ENCODE measurements at regions not wholly inside any gene's neighbourhood (a gene's known extent, or its start where the extent isn't known, plus 50 kb on each side); places are given as distances from the start of the nearest gene placed in this dataset.
"Not testable (repeated sequence)": the region's sequence is repeated elsewhere in the genome, so short reads cannot be mapped to it uniquely, and the experiment has no call there.

DNA sequence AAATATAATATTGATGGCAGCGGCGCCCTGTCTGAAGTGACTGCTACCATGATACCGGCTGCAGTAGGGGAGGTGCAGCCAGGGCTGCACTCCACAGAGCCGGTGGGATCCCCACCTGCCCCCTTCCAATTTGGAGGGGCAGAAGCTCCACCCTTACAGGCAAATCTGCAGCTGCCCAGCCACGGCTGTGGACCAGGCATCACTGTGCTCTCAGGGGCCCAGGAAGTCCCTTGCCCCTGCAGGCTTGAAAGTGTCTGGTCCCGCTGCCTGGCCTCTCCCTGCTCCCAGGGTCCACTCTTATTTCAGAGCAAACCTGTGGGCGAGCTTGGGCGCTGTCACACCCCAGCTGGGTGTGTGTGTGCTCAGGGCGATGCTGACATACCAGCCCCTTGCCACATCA is 172.7 kb upstream of the SMIM30 start:
- DNase-seq, result no peak

DNA sequence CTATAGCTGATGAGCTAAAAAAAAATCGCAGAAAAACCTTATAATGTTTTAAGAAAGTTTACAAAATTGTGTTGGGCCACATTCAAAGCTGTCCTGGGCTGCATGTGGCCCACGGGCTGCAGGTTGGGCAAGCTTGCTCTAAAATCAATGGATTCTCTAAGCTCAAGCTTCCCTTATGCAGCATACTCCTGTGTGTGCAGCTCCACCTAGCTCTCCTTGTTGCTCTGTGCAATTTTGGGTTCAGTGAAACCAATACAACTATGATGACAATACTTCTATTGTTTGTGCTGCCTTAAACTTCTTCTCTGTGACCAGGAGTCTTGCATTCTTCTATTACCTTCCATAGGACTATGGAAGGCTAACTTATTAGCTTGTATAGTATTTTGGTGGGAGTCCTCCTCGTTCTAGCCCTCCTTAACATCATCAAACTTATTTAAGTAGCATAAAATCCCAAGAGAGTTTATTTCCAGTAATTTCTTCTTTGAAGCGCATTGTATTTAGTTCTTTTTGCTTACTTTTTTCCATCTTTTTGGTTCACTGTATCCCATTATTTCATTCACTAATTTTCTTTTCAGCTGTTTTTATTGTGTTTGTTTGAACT is 170.9 kb upstream of the SMIM30 start:
- no peak for DNase-seq

DNA sequence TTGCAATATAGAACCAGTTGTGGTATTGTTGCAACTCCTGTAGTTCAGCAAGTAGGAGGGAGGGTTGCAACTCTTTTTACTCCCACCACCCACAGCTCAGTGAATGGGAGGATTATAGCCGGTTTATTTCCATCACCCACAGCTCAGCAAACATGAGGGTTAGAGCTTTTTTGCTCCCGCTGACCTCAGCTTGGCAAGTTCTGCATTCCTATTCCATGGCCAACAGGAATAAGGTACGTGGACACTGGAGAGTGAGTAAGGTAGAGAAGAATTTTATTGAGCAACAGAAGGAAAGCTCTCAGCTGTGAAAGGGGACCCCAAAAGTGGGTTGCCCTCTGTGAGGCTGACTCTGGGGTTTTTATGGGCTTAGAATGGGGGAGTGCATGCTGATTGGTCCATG is 167.1 kb upstream of the SMIM30 start:
- no peak for DNase-seq

DNA sequence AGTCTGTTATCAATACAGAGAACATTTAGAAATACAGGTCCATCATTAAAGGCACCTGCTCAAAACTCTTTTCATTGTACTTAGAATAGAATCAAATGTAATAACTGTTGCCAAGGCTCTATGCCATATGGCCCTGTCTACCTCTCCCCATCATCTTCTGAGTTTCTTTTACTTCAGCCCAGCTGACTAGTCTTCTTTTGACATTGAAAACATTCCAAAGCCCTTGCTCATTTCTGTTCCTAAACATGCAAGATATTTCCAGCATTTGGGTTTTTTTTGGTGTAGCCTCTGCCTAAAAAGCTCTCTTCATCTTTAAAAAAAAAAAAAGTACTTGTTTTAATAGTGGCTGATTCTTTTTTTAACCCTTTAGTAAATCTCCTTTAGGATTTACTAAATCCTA is 165.5 kb upstream of the SMIM30 start:
- DNase-seq, result no peak

DNA sequence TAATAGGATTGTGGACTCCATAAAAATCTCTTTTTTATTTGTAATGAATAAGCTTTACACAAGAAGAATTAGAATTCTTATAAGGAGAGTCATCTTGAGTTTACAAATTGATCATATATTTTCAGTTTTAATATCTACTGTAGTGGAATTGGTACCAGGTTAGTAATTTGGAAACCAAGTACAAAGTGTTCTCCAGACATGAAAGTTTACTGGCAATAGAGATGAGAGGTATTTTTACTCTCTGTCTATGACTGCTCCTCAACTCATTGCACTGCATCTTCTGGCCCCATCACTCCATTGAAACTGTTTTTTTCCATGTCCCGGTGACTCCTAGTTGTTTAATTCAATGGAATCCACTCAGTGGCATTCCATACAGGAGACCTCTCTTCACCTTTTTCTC is 164.5 kb upstream of the SMIM30 start:
- DNase-seq, result no peak

DNA sequence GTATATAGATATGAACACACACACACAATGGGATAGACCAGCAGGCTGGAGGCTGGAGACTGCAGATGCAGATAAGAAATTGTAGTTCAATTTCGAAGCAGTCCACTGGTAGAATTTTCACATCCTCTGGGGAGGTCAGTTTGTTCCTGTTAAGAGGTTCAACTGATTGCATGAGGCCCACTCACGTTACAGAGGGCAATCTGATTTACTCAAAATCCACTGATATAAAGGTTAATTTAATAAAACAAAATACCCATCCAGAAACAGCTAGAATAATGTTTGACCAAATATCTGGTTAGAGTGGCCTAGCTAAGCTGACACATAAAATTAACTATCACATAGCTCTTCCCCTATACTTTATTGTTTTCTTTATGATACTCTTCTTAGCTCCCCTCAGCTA is 162.9 kb upstream of the SMIM30 start:
- no peak for DNase-seq

DNA sequence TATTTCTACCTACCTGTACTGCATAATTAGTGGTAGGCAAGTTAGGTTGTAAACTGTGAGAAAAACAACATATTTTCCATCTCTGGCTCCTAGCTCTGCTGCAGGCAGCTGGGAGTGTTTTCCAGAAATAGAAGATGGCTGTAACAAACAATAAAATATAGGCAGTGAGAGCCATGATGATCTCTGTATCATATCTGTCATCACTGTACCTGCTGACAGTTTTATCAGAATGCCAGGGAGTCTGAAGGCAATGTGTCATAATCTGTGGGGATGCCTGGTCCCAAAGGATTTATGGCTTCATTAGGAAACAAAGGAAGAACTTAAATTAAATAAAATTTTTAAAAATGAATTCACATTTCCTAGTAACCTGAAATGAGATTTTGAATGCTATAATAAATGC is 160.9 kb upstream of the SMIM30 start:
- no peak for DNase-seq

DNA sequence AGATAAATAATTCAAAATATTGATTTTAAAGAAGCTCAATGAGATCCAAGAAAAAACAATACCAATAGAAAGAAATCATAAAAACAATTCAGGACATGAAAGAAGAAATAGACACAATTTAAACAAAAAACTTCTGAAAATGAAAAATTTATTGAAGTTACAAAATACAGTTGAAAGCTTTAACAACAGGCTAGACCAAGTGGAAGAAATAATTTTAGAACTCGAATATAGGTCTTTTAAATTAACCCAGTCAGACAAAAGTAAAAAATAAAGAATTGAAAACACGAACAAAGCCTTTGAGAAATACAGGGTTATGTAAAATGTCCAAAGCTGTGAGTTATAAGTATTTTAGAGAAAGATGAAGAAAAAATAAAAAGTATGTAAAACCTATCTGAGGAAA is 152.4 kb upstream of the SMIM30 start:
- DNase-seq, result no peak

DNA sequence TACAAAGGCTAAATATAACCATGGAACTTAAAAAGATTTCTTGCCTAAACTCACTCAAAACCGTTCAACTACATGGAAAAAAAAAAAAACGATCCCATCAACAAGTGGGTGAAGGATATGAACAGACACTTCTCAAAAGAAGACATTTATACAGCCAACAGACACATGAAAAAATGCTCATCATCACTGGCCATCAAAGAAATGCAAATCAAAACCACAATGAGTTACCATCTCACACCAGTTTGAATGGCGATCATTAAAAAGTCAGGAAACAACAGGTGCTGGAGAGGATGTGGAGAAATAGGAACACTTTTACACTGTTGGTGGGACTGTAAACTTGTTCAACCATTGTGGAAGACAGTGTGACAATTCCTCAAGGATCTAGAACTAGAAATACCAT is 151.2 kb upstream of the SMIM30 start:
- not testable (repeated sequence) for DNase-seq

DNA sequence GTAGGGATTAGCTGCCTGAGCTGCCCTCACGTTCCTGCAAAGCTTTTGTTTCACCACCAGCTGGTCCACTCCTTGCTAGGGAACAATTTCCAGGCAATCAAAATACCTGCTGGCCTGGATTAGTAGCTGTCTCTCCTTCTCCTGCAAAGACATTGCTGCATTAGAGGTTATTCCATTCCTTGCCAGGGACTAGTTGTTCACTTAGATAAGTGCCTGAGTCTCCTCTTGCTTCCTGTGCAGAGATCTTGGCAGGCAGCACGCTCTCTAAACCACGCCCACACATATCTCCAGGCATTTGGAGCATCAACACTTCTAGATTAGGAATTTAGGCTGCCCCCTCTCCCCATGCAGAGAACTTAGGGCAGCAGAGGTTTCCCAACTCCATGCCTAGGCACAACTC is 150.4 kb upstream of the SMIM30 start:
- DNase-seq, result no peak

DNA sequence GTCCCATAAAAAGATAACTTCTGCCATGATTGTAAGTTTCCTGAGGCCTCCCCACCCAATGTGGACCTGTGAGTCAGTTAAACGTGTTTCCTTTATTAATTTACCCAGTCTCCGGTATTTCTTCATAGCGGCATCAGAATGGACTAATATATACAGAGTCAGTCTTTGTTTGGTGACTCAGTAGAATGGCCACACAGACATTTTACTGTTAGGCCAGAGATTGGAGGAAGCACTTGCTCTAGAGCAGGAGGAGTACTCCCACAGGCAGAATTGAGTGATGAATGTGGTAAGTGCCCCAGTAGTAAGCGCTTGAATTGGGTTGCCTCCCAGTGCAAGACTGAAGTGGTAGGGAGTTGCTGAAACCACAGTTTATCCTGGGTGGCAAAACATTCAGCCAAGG is 149.5 kb upstream of the SMIM30 start:
- no peak for DNase-seq

DNA sequence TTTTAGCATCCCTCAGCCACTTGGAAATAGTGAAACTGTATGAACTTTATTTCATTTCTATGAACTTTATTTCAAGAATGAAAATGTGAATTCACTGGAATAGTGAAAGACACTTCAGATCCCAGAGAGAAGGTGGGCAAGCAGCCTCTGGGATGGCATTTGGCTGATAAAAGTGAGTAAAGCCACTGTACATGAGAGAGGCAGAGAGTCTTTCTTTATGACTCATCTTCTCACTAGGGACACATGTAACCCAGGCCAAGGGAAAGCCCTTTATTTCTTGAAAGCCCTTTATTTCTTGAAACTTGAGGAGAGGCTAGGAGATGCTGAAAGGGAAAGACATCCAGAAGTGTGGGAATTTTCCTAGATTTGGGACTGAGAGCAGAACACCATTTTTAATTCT is 148.9 kb upstream of the SMIM30 start:
- no peak for DNase-seq

DNA sequence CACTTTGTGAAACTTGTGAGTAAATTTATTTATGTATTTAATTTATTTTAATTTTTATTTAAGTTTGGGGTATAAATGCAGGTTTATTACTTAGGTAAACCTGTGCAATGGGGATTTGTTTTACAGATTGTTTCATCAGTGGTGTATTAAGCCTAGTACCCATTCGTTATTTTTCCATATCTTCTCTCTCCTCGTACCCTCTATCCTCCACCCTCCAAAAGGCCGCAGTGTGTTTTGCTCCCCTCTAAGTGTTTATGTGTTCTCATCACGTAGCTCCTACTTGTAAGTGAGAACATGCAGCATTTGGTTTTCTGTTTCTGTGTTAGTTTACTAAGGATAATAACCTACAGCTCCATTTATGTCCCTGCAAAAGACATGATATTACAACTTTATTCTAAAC is 145.4 kb upstream of the SMIM30 start:
- DNase-seq, result no peak

DNA sequence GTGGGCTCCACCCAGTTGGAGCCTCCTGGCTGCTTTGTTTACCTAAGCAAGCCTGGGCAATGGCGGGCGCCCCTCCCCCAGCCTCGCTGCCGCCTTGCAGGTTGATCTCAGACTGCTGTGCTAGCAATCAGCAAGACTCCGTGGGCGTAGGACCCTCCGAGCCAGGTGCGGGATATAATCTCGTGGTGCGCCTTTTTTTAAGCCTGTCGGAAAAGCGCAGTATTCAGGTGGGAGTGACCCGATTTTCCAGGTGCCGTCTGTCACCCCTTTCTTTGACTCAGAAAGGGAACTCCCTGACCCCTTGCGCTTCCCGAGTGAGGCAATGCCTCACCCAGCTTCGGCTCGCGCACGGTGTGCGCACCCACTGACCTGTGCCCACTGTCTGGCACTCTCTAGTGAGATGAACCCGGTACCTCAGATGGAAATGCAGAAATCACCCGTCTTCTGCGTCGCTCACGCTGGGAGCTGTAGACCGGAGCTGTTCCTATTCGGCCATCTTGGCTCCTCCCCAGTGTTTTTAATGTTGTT is 144.9 kb upstream of the SMIM30 start:
- DNase-seq, result not testable (repeated sequence)

DNA sequence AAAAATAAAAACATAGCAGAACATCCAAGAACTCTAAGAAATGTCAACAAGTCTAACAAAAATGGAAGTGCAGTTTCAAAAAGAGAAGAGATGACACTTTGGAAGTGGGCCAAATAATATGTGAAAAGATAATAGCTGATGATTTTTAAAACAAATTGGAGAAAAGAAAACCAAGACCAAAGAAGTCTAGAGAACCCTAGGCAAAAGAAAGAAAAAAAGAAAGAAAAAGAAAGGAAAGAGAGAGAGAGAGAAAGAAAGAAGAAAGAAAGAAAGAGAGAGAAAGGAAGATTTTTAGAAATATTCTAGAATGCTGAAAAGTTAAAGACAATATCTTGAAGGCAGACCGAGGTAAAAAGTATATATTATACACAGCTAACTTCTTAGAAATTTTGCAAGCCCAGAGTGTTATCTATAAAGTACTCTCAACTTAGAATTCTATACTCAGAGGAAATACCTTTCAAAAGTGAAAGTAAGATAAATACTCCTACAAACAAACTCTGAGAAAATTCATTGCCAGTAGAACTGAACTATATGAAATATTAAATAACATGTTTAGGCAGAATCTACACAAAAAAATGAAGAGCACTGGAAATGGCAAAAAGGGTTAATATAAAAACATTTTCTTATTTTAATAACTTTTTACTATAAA is 138.7 kb upstream of the SMIM30 start:
- DNase-seq, result no peak

DNA sequence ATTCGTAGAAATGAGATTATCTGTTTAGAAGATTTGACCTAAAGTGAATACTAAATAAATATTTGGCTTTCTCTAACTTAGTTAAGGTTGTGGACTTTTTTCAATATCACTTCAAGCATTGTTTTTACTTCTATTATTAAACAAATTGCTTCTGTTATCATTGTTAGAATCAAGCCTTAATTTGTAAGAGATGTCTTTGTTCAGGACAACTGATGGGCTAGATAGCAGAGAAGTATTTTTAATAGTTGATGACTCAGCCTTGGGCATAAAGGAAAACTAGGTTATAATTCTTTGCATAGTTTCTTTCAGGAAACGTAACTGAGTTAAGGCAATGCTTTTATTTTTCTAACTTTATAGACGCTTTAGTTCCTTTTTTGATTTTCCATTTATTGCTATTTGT is 128.8 kb upstream of the SMIM30 start:
- no peak for DNase-seq

DNA sequence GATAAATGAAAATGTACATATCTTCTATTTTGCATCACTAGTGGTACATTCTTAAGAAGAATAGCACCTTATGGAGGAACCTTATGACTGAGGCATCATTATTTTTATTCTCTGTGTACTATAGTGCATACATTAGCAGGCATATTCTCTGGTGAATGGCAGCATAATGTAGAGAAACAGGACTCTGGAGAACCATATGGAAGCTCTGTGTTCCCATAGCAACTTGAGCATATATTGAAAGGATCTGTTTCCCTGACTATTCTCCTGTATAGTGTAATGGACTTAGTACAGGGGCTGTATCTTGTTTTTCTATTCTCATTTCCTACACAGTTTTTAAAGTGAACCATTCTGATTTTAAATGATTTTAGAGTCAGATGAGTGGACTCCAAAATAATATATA is 128.4 kb upstream of the SMIM30 start:
- no peak for DNase-seq

DNA sequence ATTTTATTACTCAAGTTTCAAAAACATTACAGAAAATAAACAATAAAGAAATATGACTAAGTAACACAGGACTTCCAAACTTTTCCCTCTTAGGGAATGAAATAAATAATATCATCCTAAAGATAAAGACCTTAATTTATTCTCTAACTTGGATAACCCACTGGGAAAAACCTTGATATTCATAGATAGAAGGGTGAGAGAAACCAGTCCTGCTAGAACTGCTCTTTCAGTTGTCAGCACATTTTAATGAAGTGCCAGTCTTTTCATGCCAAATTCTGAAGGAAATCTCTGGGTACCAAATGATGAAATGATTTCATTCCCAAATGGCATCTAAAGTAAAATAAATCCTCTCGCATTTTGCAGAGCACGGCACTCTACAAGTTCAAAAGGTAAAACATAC is 114.5 kb upstream of the SMIM30 start:
- no peak for DNase-seq

DNA sequence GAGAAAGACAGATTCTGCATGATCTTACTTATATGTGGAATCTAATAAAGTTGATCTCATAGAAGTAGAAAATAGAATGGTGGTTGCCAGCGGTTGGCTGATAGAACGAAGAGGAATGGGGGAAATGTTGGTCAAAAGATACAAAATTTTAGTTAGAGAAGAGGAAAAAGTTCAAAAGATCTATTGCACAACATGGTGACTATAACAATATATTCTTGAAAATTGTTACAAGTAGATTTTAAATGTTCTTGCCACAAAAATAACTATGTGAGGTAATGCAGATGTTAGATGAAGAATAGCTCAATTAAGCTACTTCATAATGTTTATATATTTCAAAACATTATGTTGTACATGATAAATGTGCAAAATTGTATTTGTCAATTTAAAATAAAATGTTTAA is 112.3 kb upstream of the SMIM30 start:
- no peak for DNase-seq

DNA sequence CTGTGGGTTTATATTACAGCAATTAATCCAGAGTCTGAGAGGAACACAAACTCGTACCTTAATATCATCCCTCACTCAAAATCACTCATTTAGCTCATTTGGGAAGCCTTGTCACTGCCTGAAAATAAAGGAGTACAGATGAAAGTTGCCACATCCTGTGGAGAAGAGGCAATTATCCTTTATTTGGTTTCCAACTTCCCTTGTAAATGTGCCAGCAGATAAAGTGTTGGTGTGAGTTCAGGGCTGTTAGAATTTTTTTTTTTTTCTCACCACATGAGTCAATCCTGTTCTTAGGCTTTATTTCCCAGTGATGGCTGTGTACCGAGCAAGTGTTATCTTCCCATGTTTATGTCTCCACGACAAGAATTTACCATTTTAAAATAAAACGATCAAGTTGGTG is 99.0 kb upstream of the SMIM30 start:
- DNase-seq, result no peak

DNA sequence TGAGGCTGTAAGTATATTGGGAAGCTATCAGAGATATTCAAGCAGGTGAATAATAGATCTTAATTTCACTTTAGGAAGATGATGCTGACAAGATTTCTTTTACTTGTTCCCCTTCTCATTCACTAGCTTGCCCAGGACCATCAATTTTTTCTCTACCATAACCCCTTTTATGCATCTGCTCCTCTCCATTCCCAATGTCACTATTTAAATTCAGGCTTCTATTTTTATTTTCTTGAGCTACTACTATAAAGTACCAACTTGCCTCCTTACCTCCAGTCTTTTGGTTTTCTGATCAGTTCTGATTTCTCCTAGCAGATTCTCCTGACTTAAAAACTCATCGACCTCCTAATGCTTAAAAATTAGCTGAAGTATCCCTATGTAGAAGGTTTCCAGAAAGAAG is 97.7 kb upstream of the SMIM30 start:
- no peak for DNase-seq

DNA sequence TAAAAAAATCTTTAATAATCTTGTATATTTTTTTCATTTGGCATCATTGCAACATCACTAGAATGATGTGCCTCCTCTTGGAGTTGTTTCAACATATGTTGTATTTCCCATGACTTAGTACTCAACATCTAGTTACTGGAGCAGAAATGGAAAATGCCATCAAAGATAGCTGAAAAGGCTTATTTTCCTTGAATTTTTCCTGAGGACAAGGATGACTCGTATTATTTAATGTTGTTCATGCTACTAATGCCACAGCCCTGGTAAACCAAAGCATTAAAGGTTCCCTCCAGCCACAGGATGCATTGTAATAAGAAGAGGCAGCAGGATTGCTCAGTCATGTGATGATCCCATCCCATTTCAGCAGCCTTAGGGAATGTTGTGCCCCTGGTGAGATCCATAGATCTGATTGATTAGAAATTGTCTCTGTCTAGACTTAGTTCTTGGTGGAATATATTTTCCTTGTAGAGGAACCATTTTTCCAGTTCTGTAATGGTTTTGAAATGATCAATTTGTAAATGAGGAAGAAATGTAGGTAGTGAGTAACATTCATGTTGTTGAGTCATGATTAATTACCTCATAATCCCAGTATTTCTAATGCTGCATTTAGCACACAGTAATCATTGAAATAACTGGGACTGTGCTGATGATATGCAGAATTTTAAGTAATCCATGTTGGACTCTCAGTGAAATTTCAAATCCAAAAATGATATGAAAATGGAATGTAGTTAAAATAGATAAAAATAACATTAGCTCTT is 91.3 kb upstream of the SMIM30 start:
- no peak for DNase-seq

DNA sequence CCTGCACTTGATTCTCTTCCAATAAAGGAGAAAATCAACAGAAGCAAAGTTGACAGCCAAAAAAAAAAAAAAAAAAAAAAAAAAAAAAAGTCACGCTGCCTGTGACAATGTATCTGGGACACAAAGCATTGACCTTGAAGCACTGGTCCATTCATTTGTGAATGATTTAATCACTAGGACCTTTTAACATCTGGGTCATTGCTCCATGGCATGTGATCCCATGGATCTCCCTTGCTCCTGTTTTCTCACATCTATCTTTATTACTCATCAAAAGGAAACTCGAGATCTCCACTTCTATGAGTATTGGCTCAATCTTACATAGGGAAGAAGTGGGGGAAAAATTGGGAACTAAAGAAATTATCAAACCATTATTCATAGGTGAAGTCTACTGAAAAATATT is 89.6 kb upstream of the SMIM30 start:
- no peak for DNase-seq

DNA sequence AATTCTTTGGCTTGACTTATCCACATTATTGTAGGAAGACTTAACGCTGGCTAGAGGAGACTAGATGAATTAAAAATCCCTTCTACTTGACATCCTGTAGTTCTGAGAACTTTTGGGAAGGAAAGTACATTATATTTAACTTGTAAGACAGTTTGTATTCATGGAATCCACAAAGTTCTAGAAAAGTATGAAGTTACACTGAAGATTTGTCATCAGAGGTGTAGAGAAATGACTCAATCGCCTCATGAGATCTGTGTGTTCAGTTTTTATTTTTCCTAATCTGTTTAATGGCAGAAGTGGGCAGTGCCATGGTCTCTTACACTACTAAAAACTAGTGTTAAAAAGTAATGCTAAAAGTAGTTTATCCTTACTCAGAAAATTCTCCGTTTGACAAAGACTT is 89.1 kb upstream of the SMIM30 start:
- no peak for DNase-seq
